Skin epidermis (tissue), 12 donors: ENCODE measurements at regions not wholly inside any gene's neighbourhood (a gene's known extent, or its start where the extent isn't known, plus 50 kb on each side); places are given as distances from the start of the nearest gene placed in this dataset.

Experiments used
- H3K27ac ChIP-seq, 21 experiments: fragments of 200-600 bp; sonication (generic) in 11 of 21; one replicate each; pipeline ENCODE4 v1.5.0; 2020; ENCODE audit warnings: mild to moderate bottlenecking in 3 of 21, inconsistent platforms in 2 of 21, moderate library complexity in 2 of 21
- H3K4me3 ChIP-seq, 7 experiments: fragments of 200-600 bp; sonication (generic) in 2 of 7; one replicate each; pipeline ENCODE4 v1.5.0; 2020; ENCODE audit warnings: inconsistent platforms in 2 of 7, mild to moderate bottlenecking in 2 of 7, moderate library complexity in 1 of 7

DNA sequence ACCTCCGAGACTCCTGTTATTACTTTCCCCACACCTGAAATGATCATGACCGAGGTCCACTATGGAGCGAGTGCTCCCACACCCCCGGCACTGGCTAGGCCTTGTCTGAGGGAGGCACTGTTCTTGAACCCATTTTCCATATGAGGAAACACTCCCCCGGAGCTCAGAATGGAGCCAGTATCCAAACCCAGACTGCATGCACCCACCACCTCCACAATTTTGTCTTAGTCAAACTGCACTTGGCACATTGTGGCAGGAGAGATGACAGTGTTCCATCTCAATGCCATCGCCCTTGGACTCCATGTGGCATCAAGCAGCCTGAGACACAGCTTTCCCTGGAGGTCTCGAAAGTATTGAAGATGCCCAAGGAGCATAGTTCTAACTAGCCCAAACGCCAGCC lies 154.1 kb downstream of the NUP210 start:
- Histone ChIP-seq H3K4me3 (no peak overlapping the region), H3K27ac (no peak overlapping the region)

DNA sequence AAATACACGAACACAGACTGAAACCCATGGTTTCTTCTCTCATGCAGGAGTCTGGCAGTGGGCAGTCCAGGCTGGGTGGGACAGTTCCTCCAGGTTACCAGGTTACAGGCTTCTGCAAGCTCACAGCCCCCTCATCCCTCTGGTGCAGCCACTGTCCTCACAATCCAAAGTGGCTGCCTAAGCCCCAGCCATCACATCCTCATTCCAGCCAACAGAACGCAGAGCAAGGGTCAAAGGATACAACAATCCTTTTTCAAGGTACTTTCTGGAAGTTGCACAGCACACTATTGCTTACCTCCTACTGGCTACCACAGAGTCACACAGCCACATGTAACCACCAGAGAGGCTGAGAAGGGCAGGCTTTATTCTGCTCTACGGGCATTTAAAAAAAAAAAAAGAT lies 154.6 kb downstream of the NUP210 start:
- Histone ChIP-seq H3K27ac (no peak overlapping the region), H3K4me3 (no peak overlapping the region)

DNA sequence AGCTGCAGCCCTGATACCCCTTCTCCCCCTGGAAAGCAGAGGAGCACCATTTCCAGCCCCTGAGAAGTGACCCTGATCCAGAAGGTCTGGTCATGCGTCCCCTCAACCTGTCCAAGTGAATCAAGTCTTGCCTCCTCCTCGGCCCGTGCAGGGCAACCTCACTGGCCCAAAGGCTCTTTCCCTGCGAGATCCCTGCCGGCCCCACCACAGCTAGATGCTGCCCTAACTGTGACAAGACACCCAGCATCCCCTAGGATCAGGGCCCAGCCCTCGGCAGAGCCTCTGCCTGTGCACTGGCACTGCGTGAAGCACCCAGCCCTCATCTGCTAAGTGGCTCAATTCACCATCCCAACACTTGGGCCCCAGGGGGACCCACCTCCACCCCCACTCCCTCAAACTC lies 155.1 kb downstream of the NUP210 start:
- H3K4me3 ChIP-seq, result no peak overlapping the region
- H3K27ac ChIP-seq, result no peak overlapping the region

DNA sequence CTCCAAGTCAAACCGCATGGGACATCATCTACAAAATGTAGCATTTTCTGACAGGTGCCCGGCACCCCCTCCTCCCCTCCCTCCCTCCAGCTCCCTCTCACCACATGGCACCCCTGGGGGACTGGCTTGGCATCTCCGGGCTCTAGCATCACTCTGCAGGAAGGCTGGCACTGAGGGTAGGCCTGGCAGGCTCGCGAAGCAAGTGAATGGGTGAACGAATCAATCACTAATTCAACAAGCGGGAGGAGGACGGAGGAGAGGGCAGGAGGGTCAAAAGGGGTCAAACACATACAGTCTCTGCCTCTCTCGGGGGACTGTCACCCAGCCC lies 155.7 kb downstream of the NUP210 start:
- Histone ChIP-seq H3K4me3 (no peak overlapping the region), H3K27ac (peak overlapping the region in 2 of 21 experiments; percentile 4 to 28)

DNA sequence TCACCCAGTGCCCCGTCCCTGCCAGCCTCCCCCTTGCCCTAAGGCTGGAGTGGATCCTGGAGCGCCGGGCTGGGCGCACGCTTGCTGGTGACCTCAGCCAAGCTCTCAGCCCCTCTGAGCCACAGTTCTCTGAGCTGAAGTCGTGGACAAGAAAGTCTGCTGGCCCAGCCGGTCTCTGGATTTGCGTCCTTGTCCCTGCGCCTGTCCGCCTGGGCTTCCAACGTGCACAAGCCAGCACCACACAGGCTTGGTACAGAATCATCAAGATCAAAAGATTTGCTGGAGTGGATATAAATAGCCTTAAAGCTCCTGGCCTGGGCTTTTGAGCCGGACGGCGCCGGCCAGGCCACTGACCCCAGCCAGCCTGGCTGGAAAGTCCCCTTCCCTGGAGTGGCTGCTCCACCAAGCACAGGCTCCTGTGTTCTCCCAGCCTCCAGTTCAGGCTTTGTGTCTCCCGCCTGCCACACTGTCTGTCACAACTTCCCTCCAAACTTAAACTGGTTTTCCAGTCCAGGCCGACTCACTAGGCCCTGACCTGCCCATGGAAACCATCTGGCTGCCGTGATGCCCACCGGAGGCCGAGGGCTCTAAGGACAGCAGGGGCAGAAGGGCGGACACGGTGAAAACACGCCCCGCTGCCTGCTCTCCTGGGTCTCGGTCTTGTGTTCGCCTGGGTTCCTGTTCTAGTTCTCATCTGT lies 156.2 kb downstream of the NUP210 start:
- Histone ChIP-seq H3K27ac (peak overlapping the region in 3 of 21 experiments; percentile 4 to 28 (median 21)), H3K4me3 (no peak overlapping the region)

DNA sequence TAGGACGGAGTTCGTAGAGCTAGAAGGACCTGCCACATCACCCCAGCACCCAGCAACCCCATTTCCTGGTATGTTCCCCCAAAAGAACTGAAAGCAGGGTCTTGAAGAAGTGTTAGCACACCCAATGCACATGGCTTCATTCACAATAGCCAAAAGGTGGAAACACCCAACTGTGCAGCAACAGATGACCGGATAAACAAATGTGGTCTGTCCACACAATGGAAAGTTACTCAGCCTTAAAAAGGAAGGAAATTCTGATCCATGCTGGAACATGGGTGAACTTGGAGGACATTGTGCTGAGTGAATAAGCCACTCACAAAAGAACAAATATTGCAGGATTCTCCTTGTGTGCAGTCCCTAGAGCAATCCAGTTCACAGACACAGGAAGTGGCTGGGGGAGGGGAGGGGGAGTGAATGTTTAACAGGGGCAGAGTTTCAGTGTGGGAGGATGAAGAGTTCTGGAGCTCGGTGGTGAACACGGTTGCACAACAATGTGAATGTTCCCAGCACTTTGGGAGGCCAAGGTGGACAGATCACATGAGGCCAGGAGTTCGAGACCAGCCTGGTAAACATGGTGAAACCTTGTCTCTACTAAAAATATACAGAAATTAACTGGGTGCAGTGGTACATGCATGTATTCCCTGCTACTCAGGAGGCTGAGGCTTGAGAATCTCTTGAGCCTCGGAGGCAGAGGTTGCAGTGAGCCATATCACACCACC lies 157.5 kb downstream of the NUP210 start:
- Histone ChIP-seq H3K27ac (peak overlapping the region in 1 of 21 experiments; percentile 6), H3K4me3 (no peak overlapping the region)

DNA sequence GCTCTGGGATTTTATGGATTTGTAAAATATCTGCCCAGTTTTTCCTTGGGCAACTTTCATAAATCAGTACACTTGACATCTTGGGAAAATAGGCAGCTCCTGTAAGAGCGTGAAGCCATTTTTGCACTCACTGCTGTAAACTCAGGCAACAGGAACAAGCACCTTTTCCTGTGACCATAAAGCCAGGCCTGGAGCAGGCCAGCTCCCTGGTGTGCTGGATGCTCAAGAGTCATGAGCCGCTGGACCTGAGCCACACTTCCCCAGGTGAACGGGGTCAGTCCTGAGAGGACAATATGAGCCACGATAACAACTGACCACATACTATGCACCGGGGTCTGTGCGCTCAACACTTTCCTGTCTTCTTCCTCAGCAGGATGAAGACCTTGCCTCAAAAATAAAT lies 158.2 kb downstream of the NUP210 start:
- Histone ChIP-seq H3K27ac (peak overlapping the region in 1 of 21 experiments; percentile 6), H3K4me3 (no peak overlapping the region)

DNA sequence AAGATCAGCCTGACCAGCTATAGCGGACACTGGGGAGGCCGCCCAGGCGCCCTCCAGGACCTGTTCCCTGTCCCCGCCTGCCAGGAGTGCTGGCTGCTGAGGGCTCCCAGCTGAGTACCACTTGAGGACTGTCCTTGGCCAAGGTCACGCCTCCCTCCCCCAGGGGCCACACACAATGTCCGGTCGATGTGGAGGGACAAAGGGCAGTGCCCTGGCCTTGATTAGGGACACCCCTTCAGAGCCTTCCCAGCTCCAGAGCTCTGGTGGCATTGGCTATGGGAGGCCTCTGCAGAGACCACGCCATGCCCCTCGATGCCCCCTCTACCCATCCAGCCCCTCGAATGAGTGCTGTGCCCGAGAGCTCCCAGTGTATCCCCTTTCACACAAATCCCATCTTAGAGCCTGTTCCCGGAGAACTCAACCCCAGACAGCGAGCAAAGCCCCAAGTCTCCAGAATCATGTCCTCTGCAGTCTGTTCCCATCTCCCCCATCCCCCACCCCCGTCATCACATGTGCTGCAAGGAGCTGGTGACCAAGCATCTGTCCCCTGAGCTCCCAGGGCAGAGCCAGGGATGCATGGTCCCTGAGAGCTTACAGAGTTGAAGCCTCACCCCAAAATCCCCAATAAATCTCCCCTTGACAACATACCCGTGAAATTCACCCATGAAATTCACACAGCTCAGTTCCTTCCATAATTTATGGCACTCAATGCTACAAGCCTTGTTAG lies 158.9 kb downstream of the NUP210 start:
- Histone ChIP-seq H3K27ac (no peak overlapping the region), H3K4me3 (no peak overlapping the region)

DNA sequence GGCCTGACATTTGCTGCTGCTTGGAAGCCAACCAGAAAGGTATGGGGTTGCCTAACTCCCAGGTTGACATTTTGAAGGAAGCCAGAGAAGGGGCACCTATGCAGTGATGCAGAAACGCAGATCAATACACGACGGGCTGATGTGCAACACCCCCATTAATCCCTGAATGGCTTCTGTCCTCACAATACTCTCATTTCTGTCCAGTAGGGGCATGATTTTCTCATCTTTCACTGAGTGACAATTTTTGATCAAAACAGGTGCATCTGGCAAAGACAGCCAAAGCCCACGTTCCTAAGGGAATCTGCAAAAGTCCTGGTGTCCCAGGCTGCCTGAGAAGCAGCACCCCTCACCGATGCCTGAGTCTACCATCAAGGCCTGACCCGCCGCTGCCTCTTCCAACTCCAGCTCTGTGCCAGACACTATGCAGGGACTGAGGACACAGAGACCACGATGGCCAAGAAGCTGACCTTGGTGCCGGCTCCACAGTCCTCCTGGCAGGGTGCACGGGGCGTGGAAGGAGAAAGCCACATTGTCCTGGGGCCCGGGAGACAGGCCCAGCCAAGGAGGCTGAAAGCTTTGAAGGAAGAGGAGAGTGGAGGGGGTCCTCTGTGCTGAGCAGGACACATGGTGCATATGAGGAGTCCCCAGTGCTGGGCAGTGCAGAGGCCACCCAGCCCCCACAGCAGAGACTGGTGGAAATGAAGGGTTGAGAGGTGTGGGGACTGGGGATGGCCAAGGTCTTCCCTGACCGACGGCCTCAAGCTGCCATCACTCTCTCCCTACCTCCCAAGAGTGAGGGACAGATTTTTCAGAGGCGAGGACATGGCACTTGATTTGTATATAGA lies 159.6 kb downstream of the NUP210 start:
- no peak overlapping the region for H3K27ac ChIP-seq
- no peak overlapping the region for H3K4me3 ChIP-seq

DNA sequence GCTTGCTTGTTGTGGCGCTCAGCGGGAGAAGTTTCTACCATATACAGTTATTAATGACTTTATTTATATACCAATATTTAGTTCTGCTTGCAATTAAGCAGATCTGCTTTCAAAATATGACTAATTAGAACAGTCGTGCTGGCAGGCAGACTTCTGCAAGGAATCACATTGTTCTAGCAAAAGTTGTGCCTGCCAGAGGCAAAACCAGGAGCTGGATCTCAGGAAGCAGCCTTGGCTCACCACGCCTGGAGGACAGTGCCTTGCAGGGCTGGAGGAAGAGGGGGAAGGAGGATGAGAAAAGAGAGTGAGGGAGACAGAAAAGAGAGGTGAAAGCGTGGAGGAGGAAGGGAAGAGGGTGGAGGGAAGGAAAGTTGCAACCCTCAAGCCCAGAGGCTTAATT lies 160.3 kb downstream of the NUP210 start:
- Histone ChIP-seq H3K27ac (no peak overlapping the region), H3K4me3 (no peak overlapping the region)

DNA sequence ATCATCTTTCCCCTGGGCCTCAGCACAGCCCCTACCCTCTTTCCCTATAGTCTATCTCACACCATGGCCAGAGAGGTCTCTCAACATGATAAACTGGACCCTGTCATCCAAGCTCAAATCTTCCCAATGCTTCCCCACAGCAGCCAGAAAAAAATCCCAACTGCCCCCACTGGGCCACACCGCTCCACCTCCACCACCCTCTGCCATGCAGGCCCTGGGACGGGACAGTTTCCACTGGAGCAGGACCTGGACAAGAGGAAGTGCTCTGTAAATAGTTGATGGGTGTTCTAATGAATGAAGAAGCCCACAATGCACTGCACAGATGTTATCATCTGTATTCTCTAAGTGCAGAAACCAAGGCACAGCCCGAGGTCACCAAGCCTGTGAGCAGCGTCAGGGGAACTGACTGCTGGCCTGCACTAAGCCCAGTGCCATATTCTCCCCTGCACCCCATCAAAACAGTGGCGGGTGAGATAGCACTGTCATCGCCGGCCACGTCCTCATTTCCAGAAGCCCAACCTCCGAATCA lies 161.1 kb downstream of the NUP210 start:
- Histone ChIP-seq H3K27ac (no peak overlapping the region), H3K4me3 (no peak overlapping the region)

DNA sequence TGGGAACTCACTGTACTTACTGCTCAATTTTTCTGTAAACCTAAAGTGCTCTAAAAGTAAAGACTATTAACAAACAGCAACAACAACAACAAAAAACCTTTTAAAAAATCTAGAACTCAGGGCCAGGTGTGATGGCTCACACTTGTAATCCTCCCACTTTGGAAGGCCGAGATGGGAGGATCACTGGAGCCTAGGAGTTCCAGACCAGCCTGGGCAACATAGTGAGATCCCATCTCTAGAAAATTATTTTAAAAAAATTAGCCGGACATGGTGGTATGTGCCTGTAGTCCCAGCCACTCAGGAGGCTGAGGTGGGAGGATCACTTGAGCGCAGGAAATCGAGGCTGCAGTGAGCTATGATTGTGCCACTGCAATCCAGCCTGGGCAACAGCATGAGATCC lies 161.8 kb downstream of the NUP210 start:
- Histone ChIP-seq H3K27ac (no peak overlapping the region), H3K4me3 (no peak overlapping the region)

DNA sequence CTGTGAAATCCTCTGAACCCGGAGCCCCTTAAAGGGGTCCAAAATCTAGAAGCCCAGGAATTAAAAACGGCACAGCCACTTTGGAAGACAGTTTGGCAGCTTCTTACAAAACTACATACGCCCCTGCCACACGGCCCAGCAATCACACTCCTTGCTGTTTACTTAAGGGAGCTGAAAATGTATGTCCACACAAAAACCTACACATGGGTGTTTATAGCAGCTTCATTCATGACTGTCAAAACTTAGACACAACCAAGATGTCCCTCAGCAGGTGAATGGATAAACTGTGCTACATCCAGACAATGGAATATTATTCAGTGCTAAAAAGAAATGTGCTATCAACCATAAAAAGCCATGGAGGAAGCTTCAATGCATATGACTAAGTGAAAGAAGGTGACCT lies 162.5 kb downstream of the NUP210 start:
- H3K4me3 ChIP-seq, result no peak overlapping the region
- no peak overlapping the region for H3K27ac ChIP-seq

DNA sequence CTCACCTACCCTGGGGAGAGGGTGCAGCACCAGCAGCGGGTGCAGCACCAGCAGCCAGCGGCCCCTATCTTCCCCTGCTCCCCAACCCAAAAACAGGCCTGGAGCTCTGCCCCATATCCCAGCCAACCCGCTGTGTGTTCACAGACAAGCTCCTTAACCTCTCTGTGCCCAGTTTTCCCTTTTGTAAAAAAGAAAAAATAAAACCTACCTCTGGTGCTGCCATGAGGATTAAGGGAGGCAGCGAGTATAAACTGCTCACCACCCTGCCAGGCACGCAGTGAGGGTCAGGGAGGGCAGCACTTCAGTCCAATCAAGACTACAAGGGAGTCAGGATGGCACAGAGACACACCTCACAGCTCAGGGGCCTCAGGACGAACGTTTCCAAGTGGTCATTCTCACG lies 163.3 kb downstream of the NUP210 start:
- Histone ChIP-seq H3K4me3 (no peak overlapping the region), H3K27ac (no peak overlapping the region)

DNA sequence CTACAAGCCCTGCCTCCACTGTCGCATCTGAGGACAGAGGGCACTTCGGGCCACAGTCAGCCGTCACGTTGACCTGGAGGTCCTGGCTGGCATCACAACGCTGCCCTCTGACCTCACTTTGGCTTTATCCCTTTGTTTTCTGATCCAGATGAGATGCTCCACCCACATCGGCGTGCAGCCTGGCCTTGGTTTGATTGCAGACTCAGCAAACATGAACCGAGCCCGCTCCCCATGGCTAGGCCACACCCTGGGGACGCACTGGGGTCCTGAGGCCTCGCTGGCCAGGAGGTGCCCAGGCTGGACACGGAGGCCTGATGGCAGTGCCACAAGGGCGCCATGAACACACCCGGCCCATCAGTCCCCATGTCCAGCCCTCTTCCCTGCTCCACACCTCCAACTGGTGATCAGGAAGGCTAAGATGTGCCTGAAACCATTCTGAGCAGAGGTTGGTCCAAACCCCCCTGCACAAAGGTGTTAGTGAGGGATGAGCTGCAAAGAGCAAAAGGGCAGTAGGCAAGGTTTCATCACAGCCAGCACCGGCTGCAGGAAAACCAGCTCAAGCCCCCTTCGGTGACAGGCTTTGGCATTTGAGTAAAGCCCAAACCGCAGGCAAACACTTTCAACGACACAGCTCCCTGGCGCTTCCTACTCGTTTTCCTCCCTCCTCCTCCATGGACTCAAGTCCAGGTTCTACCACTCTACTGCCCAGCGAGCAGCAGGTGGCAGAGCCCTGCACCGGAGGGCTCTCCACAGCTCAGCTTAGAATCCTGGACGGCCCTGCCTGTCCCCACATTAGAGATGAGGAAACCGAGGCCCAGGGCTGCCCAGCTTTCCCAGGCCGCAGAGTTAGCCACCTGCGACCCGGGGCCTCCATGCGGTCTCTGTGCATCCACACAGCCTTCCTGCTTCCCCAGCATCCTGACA lies 165.8 kb downstream of the NUP210 start:
- no peak overlapping the region for H3K4me3 ChIP-seq
- H3K27ac ChIP-seq, result no peak overlapping the region

DNA sequence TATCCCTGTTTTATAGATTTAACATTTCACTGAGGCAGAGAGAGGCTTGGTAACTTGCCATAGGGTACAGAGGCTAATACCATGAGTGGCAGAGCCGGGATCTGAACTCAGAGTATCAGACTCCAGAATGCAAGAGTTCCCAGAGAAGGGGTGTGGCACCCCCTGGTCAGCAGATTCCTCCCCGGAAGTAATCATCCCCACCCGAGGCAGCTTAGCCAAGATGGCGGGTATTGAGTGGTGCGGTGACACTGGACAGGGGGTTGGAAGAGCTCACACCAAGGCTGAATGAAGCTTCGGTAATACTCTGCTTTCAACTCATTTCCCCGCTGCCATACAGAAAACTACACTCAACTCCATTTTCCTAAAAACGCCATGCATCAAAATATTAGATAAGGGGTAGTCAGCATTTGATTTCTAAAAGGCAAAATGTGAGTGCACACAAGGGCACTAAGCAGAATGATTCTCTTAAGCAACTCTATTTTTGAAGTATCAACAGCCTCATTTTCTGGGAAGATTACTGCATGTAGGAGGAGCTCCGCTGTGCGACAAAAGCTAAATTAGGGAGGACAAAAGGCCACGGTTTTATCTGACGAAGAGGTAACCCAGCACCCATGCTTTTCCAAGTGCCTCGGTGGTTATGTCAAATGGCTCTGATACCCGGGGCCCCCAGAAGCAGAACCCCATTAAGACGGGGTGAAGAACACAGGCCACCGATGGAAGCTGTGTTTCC lies 166.7 kb downstream of the NUP210 start:
- no peak overlapping the region for H3K27ac ChIP-seq
- no peak overlapping the region for H3K4me3 ChIP-seq

DNA sequence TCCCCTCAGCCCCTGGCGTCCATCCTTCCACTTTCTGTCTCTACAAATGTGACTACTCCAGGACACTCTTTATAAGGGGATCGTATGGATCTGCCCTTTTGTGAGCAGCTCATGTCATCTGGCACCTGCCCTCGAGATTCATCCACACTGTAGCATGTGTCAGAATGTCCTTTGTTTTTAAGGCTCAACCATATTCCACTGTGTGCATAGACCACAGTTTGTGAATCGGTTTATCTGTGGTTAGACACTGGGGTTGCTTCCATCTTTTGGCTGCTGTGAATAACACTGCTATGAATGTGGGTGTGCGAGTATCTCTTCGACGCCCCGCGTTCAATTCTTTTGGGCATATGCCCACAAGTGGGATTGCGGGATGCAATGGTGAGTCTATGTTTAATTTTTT lies 167.9 kb downstream of the NUP210 start:
- Histone ChIP-seq H3K27ac (no peak overlapping the region), H3K4me3 (no peak overlapping the region)

DNA sequence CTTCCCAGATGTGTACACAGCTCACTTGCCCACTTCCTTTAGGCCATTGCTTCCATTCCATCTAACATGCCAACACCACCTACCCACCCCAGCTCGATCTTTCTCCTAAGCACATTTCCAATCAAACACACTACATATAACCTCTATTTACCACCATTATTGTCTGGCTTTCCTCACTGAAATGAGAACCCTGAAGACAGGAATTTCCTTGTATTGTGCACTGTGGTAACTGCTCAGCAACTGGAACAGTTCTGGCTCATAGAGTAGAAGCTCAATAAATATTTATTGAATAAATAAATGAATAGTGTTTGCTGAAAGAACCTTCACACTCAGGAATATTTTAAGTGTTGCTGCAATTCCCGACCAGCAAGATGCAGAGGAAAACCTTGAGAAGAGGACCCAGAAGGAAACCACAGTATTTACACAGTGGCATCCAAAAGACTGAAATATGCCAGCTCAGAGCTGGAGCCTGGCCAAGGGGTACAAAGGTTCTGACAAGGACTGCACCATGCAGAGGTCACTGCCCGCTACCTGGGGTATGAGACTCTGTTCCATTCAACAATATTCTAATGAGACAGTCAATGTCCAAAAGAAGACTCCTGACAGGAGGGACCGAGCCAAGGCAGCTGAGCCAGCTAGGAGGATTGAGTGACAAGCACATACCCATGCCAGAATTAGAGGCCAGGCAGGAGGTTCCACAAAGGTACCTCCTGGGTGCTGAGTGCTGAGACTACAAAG lies 168.8 kb downstream of the NUP210 start:
- Histone ChIP-seq H3K27ac (no peak overlapping the region), H3K4me3 (no peak overlapping the region)
